ENCODE measurements at regions not wholly inside any gene's neighbourhood (a gene's known extent, or its start where the extent isn't known, plus 50 kb on each side); places are given as distances from the start of the nearest gene placed in this dataset.

DNA sequence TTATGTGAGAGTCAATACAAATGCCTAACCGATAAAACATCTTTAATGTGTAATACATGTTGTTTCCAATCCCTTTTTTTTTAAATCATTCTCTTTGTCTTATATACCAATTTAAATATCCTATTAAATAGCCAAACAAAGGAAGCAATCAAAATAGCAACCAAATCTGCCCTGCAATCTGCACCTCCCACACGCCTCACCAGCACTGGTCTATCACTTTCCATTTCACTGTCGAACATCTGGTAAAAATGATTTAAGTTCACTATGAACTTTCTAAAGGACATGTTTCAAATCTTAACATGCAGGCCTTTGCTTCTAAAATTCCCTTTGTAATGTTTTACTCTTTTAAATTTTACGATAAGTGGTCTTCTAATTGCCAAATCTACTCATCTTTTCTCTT lies 1305.5 kb upstream of the TENM4 start:
- Histone ChIP-seq H3K27ac (replicated peaks) (no peak overlapping the region), H3K4me3 (replicated peaks; ENCODE audit: insufficient read depth, low read length) (no peak overlapping the region), H3K27me3 (ENCODE audit: insufficient read depth, poor library complexity, severe bottlenecking) (no peaks in the 10 kb centered on the region)
- TF ChIP-seq GABPA (IDR thresholded peaks at IDR 0.05; ENCODE audit: low read depth) (no peak), POLR2AphosphoS5 (IDR thresholded peaks at IDR 0.05; ENCODE audit: low read depth) (no peak), SPI1 (IDR thresholded peaks at IDR 0.05; ENCODE audit: borderline replicate concordance, low read depth) (no peak)
- TF ChIP-seq, protein P1, sequence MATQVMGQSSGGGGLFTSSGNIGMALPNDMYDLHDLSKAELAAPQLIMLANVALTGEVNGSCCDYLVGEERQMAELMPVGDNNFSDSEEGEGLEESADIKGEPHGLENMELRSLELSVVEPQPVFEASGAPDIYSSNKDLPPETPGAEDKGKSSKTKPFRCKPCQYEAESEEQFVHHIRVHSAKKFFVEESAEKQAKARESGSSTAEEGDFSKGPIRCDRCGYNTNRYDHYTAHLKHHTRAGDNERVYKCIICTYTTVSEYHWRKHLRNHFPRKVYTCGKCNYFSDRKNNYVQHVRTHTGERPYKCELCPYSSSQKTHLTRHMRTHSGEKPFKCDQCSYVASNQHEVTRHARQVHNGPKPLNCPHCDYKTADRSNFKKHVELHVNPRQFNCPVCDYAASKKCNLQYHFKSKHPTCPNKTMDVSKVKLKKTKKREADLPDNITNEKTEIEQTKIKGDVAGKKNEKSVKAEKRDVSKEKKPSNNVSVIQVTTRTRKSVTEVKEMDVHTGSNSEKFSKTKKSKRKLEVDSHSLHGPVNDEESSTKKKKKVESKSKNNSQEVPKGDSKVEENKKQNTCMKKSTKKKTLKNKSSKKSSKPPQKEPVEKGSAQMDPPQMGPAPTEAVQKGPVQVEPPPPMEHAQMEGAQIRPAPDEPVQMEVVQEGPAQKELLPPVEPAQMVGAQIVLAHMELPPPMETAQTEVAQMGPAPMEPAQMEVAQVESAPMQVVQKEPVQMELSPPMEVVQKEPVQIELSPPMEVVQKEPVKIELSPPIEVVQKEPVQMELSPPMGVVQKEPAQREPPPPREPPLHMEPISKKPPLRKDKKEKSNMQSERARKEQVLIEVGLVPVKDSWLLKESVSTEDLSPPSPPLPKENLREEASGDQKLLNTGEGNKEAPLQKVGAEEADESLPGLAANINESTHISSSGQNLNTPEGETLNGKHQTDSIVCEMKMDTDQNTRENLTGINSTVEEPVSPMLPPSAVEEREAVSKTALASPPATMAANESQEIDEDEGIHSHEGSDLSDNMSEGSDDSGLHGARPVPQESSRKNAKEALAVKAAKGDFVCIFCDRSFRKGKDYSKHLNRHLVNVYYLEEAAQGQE (IDR thresholded peaks at IDR 0.05; ENCODE audit: insufficient replicate concordance, low read depth): no peak
- TF ChIP-seq, protein P2, sequence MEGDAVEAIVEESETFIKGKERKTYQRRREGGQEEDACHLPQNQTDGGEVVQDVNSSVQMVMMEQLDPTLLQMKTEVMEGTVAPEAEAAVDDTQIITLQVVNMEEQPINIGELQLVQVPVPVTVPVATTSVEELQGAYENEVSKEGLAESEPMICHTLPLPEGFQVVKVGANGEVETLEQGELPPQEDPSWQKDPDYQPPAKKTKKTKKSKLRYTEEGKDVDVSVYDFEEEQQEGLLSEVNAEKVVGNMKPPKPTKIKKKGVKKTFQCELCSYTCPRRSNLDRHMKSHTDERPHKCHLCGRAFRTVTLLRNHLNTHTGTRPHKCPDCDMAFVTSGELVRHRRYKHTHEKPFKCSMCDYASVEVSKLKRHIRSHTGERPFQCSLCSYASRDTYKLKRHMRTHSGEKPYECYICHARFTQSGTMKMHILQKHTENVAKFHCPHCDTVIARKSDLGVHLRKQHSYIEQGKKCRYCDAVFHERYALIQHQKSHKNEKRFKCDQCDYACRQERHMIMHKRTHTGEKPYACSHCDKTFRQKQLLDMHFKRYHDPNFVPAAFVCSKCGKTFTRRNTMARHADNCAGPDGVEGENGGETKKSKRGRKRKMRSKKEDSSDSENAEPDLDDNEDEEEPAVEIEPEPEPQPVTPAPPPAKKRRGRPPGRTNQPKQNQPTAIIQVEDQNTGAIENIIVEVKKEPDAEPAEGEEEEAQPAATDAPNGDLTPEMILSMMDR (IDR thresholded peaks at IDR 0.05; ENCODE audit: insufficient read depth, low read length): no peak
- DNase-seq (ENCODE audit: low read depth in 1 of 2, low spot score in 1 of 2): no peak

DNA sequence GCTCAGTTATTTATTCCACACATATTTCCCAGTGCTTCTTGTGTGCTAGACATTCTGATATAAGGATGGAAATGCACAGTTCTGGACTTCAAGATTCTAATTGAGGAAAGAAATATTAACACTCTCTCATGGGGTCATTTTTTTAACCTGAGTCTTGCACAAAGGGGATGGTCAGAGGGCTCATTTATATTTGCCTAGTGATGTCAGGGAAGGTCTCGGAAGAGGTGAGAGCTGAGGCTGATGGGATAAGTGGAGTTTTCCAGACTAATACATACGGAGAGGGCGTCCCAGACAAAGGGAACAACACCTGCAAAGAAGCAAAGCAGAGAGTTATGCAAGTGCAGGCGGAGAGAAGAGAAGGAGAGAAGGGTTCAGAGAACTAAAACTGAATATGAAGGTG lies 1304.6 kb upstream of the TENM4 start:
- Histone ChIP-seq H3K27me3 (ENCODE audit: insufficient read depth, poor library complexity, severe bottlenecking) (no peaks in the 10 kb centered on the region), H3K27ac (replicated peaks) (no peak overlapping the region), H3K4me3 (replicated peaks; ENCODE audit: insufficient read depth, low read length) (no peak overlapping the region)
- DNase-seq (ENCODE audit: low read depth in 1 of 2, low spot score in 1 of 2): no peak
- no peak for TF ChIP-seq GABPA (IDR thresholded peaks at IDR 0.05; ENCODE audit: low read depth)
- no peak for TF ChIP-seq SPI1 (IDR thresholded peaks at IDR 0.05; ENCODE audit: borderline replicate concordance, low read depth)
- TF ChIP-seq, protein P2 (IDR thresholded peaks at IDR 0.05; ENCODE audit: insufficient read depth, low read length): no peak
- TF ChIP-seq, protein P1 (IDR thresholded peaks at IDR 0.05; ENCODE audit: insufficient replicate concordance, low read depth): no peak
- TF ChIP-seq POLR2AphosphoS5 (IDR thresholded peaks at IDR 0.05; ENCODE audit: low read depth): no peak

DNA sequence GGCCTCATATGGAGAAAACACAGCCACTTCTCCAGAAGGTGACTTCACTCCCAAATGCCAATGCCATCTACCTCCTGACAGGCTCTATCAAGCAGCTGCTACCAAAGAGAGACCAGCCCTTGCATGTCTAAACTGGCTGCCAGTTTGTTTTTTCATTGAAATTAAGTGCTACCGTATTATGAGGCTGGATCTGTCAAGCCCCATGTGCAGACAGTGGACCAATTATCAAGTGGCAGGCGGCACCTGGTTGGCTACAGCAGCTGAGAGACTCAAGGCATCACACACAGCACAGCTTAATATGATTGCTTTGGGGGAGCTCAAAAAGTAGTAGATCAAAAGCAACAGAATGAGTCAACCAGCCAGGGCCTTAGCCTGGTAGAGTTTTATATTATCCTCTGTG lies 1293.0 kb upstream of the TENM4 start:
- TF ChIP-seq, protein P2 (IDR thresholded peaks at IDR 0.05; ENCODE audit: insufficient read depth, low read length): no peak
- TF ChIP-seq POLR2AphosphoS5 (IDR thresholded peaks at IDR 0.05; ENCODE audit: low read depth): no peak
- H3K27me3 ChIP-seq (ENCODE audit: insufficient read depth, poor library complexity, severe bottlenecking): no peaks in the 10 kb centered on the region
- DNase-seq (ENCODE audit: low read depth in 1 of 2, low spot score in 1 of 2): no peak
- H3K4me3 ChIP-seq (replicated peaks; ENCODE audit: insufficient read depth, low read length): no peak overlapping the region
- no peak overlapping the region for H3K27ac ChIP-seq (replicated peaks)

DNA sequence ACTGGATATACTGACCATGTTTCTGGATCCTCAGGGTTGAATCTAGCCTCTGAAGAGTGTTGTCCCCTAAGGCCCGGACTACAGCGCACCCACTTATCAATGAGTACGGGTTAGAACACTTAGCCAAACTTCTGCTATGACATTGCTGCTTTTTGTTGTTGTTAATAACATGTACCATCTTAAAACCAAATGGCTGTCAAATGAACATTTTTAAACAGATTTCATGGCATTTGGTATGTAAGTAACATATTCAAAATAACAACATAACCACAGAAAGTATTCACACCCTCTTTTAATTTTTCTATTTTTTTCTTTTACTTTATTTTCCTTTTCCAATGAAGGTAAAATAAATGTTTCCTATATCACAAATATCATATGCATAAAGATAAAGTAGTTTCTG lies 1292.5 kb upstream of the TENM4 start:
- no peaks in the 10 kb centered on the region for H3K27me3 ChIP-seq (ENCODE audit: insufficient read depth, poor library complexity, severe bottlenecking)
- H3K27ac ChIP-seq (replicated peaks): no peak overlapping the region
- TF ChIP-seq POLR2AphosphoS5 (IDR thresholded peaks at IDR 0.05; ENCODE audit: low read depth) (no peak), GABPA (IDR thresholded peaks at IDR 0.05; ENCODE audit: low read depth) (no peak), SPI1 (IDR thresholded peaks at IDR 0.05; ENCODE audit: borderline replicate concordance, low read depth) (no peak)
- TF ChIP-seq, protein P1 (IDR thresholded peaks at IDR 0.05; ENCODE audit: insufficient replicate concordance, low read depth): no peak
- TF ChIP-seq, protein P2 (IDR thresholded peaks at IDR 0.05; ENCODE audit: insufficient read depth, low read length): no peak
- H3K4me3 ChIP-seq (replicated peaks; ENCODE audit: insufficient read depth, low read length): no peak overlapping the region
- DNase-seq (ENCODE audit: low read depth in 1 of 2, low spot score in 1 of 2): no peak

All from HL-60 (cell line).